Heart left ventricle (tissue), 16 donors: ENCODE measurements at regions not wholly inside any gene's neighbourhood (a gene's known extent, or its start where the extent isn't known, plus 50 kb on each side); places are given as distances from the start of the nearest gene placed in this dataset.

Experiments
- ATAC-seq, 4 donors: fragments of 200-7000 bp; cut with Tn5 transposase; one replicate each; pipeline ENCODE4 v1.9.1; 2020 to 2022; ENCODE audit warnings: moderate library complexity in 4 of 4, mild to moderate bottlenecking in 3 of 4, moderate number of reproducible peaks in 1 of 4
- DNase-seq, 5 donors: peaks; one replicate each; pipeline ENCODE4 v3.0.0-alpha.2; 2020
- H3K27ac ChIP-seq, 12 donors: fragments of 200-600 bp; sonication (generic) in 4 of 12; one replicate each; pipeline versions ENCODE4 v1.5.0 to v1.8.0; 2016 to 2022; ENCODE audit warnings: mild to moderate bottlenecking in 2 of 12
- H3K27me3 ChIP-seq, 9 donors: fragments of 200-600 bp; sonication (generic) in 2 of 9; one replicate each; pipeline versions ENCODE4 v1.5.1 to v1.8.0; 2016 to 2022; ENCODE audit warnings: mild to moderate bottlenecking in 3 of 9
- H3K36me3 ChIP-seq, 9 donors: fragments of 200-600 bp; sonication (generic) in 2 of 9; one replicate each; pipeline versions ENCODE4 v1.5.0 to v1.8.0; 2018 to 2022; ENCODE audit warnings: mild to moderate bottlenecking in 2 of 9
- H3K4me1 ChIP-seq, 12 donors: fragments of 200-600 bp; sonication (generic) in 4 of 12; one replicate each; pipeline versions ENCODE4 v1.5.0 to v1.8.0; 2016 to 2022; ENCODE audit warnings: mild to moderate bottlenecking in 3 of 12
- H3K4me3 ChIP-seq, 12 donors: fragments of 200-600 bp; sonication (generic) in 4 of 12; one replicate each; pipeline versions ENCODE4 v1.5.0 to v1.8.0; 2017 to 2022; ENCODE audit warnings: mild to moderate bottlenecking in 9 of 12, moderate library complexity in 4 of 12
- H3K9me3 ChIP-seq, 12 donors: fragments of 200-600 bp; sonication (generic) in 4 of 12; one replicate each; pipeline versions ENCODE4 v1.5.0 to v1.8.0; 2016 to 2022; ENCODE audit warnings: mild to moderate bottlenecking in 1 of 12
- CTCF ChIP-seq, 12 donors: fragments of 200-600 bp; sonication (generic) in 4 of 12; IDR thresholded peaks; one replicate each; pipeline versions ENCODE4 v1.5.0 to v1.8.0; 2018 to 2022; ENCODE audit warnings: antibody characterized with exemption in 12 of 12, mild to moderate bottlenecking in 5 of 12
- POLR2A ChIP-seq, 2 donors: fragments of 450-650 bp; IDR thresholded peaks; one replicate each; pipeline ENCODE4 v1.6.1; 2017; ENCODE audit warnings: antibody characterized with exemption in 2 of 2, mild to moderate bottlenecking in 2 of 2, moderate library complexity in 2 of 2
- WGBS, 4 donors: extraction: QIAGEN DNeasy Blood & Tissue Kit in 2 of 4; methylation state at CpG; one replicate each; pipeline versions ENCODE4 v1.1.5 to v1.1.7; 2013 to 2018; 5-methylcytosine and 5-hydroxymethylcytosine counted together
- intact Hi-C, 10 donors: fragments of 100-400 bp; cut with DNase I; formaldehyde crosslinking; loops; one replicate each; pipeline versions ENCODE4 v1.11.1 to v1.14.2; 2022
- donor health status: ischemic (EF 13 %, LVEDD 7.1; RV severe dilation, severe dysfunction).
- donor health status: healthy with polysubstance abuse.
- donor health status: DM: no; HTN: yes; CAD: no.
- donor health status: DM: no; HTN: no; CAD: no.
- donor health status: ischemic (EF 25% LVEDD 6.9; RV normal size, moderate dysfunction).
- donor health status: ischemic (EF 25% LVEDD 5.7; RV mildly dilated, moderate dysfunction).
- donor health status: healthy.
- donor health status: DM: yes; HTN: yes; CAD: no.
- donor health status: ischemic (EF 35%, LVEDD 5.7; RV mildly dilated, moderate dysfunction).
- donor health status: nonischemic (EF 11% LVEDD 7.7; RV severe dilation, severe dysfunction).
- donor health status: DM: yes; HTN: yes; CAD: no.
- donor health status: PGD.
- donor health status: ischemic (EF 29% LVEDD 5.4; RV normal size, mild dysfunction).
- donor health status: nonischemic (EF 23%, LVEDD 6.1; RV moderate dilation, normal function).

DNA sequence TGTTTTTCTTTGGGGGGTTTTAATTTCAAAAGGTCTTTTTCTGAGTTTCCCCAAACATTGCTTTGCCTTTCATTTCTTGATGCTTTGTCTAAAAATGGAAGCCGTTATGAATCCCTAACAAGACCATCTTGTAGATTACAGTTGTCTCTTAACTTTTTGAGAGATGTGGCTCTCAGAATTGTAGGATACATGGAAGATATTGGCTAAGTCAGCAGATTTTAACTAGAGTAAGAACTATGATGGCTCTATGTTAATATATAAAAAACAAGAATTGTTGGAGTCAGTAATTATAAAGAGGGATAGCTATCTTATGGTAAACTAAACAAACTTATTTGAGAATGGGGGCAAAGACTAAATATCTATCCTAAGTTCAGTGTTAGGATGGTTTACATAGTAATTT is 96.6 kb upstream of the HS3ST5 start:
- ATAC-seq = no peak
- TF ChIP-seq POLR2A (IDR thresholded peaks at IDR 0.05) (no peak), CTCF (IDR thresholded peaks at IDR 0.05) (no peak)

GRCh38 chr6:114437235-114437634 is 94.4 kb upstream of the HS3ST5 start:
- intact Hi-C loops = no loop called here
- DNase-seq = no peak
- TF ChIP-seq CTCF (IDR thresholded peaks at IDR 0.05) (no peak), POLR2A (IDR thresholded peaks at IDR 0.05) (no peak)
- Histone ChIP-seq H3K27ac (no peak overlapping the region), H3K9me3 (no peaks in the 10 kb centered on the region), H3K27me3 (no peaks in the 10 kb centered on the region), H3K36me3 (no peaks in the 10 kb centered on the region), H3K4me3 (no peak overlapping the region), H3K4me1 (no peaks in the 10 kb centered on the region)
- ATAC-seq = no peak
- 63 to 83% (median 73%) methylated on average over 1 of the region's 1 CpG for WGBS, 4 donors

More for the DNA sequence above, 96.6 kb upstream of the HS3ST5 start:
- Histone ChIP-seq H3K9me3 (no peaks in the 10 kb centered on the region), H3K4me1 (no peaks in the 10 kb centered on the region), H3K4me3 (no peak overlapping the region), H3K36me3 (no peaks in the 10 kb centered on the region), H3K27ac (no peak overlapping the region), H3K27me3 (no peaks in the 10 kb centered on the region)
- DNase-seq = no peak
- intact Hi-C loops = no loop called here
- WGBS, 4 donors = 71 to 92% (median 80%) methylated on average over 1 of the region's 1 CpG

DNA sequence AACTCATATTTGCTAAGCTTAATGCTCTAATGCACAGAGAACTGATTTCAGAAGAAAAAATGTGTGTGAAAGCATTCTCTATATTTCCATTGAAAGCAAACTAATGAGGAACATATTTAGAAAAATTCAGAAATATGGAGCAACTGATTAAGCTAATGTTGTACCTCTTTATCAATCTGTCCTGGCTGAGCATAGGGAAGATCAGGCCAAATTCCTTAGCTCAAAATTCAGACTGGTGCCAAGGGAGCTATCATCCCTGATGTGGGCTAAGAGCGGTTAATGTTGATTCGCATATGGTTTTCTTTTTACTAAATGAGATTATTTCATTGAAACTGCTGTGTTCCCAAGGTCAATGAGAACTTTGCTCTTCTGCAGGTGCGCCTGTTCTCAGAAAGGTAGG is 93.9 kb upstream of the HS3ST5 start:
- intact Hi-C loops = no loop called here
- no peaks in the 10 kb centered on the region for H3K9me3 ChIP-seq

DNA sequence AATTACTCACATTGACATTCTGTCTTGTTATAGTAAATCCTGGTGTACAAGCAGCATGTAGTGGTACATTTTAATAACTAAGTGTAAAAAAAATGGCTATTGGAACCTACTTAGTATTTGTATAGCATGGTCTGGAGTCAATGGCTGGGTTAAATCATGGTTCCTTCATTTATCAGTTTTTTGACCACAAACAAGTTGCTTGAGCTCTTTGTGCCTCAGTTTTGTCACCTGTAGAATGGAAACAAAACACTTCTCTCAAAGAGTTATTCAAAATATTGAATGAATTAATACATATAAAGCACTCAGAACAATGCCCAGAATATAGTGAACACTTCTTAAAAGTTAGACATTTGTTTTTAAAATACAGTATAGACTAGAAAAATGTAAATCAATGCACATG is 93.2 kb upstream of the HS3ST5 start:
- no peaks in the 10 kb centered on the region for H3K9me3 ChIP-seq
- H3K4me3 ChIP-seq = no peak overlapping the region
- intact Hi-C loops = no loop called here
- no peak for DNase-seq
- no peaks in the 10 kb centered on the region for H3K27me3 ChIP-seq
- TF ChIP-seq POLR2A (IDR thresholded peaks at IDR 0.05) = no peak
- no peak for TF ChIP-seq CTCF (IDR thresholded peaks at IDR 0.05)
- no peak overlapping the region for H3K27ac ChIP-seq
- no peaks in the 10 kb centered on the region for H3K36me3 ChIP-seq
- ATAC-seq = no peak
- no peaks in the 10 kb centered on the region for H3K4me1 ChIP-seq

More for the DNA sequence above, 93.9 kb upstream of the HS3ST5 start:
- ATAC-seq (no peak), DNase-seq (no peak)
- Histone ChIP-seq H3K36me3 (no peaks in the 10 kb centered on the region), H3K4me1 (no peaks in the 10 kb centered on the region), H3K27me3 (no peaks in the 10 kb centered on the region), H3K4me3 (no peak overlapping the region), H3K27ac (no peak overlapping the region)
- no peak for TF ChIP-seq CTCF (IDR thresholded peaks at IDR 0.05)
- TF ChIP-seq POLR2A (IDR thresholded peaks at IDR 0.05) = no peak
- 82 to 90% (median 87%) methylated on average over 3 of the region's 3 CpGs for WGBS, 4 donors
